Caco-2 (cell line): ENCODE measurements at regions not wholly inside any gene's neighbourhood (a gene's known extent, or its start where the extent isn't known, plus 50 kb on each side); places are given as distances from the start of the nearest gene placed in this dataset.

ENCODE experiments used
- BruUV-seq: library from RNA; stranded (reverse); fragments of 400-500 nt; replicated peaks from 2 replicates; lab custom pipeline; 2021; lab: Mats Ljungman, UMichigan
- CTCF ChIA-PET: fragments of 300-600 bp; sonication (Branson Sonifier 250); formaldehyde crosslinking; loops from one replicate; lab custom pipeline; 2022; ENCODE audit warnings: antibody characterized with exemption; lab: Charles Lee
- POLR2A ChIA-PET: fragments of 300-600 bp; sonication (Branson Sonifier 250); formaldehyde crosslinking; loops from one replicate; lab custom pipeline; 2022; ENCODE audit warnings: antibody characterized with exemption; lab: Charles Lee
- DNase-seq, 2 experiments: peaks; one replicate each; pipeline versions ENCODE4 v3.0.0 to v3.0.0-alpha.2; 2020 to 2022
- H3K27me3 ChIP-seq: replicated peaks from 2 replicates; pipeline ENCODE4 v1.6.0; 2011; ENCODE audit warnings: low read length; ENCODE audit not compliant: control insufficient read depth, insufficient read depth
- H3K36me3 ChIP-seq: 2 replicates; pipeline ENCODE4 v1.5.1; 2011; ENCODE audit warnings: low read length; ENCODE audit not compliant: control insufficient read depth, insufficient read depth
- H3K4me1 ChIP-seq: fragments of 250-450 bp; sonication (Bioruptor Pico); 2 replicates; pipeline ENCODE4 v1.5.1; 2020; ENCODE audit warnings: mild to moderate bottlenecking
- H3K4me3 ChIP-seq: 2 replicates; pipeline ENCODE4 v1.5.1; 2011; ENCODE audit warnings: low read depth, mild to moderate bottlenecking, control low read depth, low read length
- H3K9me3 ChIP-seq: fragments of 250-450 bp; sonication (Bioruptor Pico); 2 replicates; pipeline ENCODE4 v1.5.1; 2020; ENCODE audit warnings: mild to moderate bottlenecking, moderate library complexity
- H3K27ac Mint-ChIP-seq: one replicate; pipeline ENCODE4 v1.8.0; 2022; ENCODE audit warnings: mixed read lengths; ENCODE audit not compliant: unreplicated experiment
- H3K27me3 Mint-ChIP-seq: one replicate; pipeline ENCODE4 v1.8.0; 2022; ENCODE audit warnings: mixed read lengths; ENCODE audit not compliant: insufficient read depth, unreplicated experiment
- H3K36me3 Mint-ChIP-seq: one replicate; pipeline ENCODE4 v1.8.0; 2022; ENCODE audit warnings: mild to moderate bottlenecking, mixed read lengths; ENCODE audit not compliant: insufficient read depth, unreplicated experiment
- H3K4me1 Mint-ChIP-seq: one replicate; pipeline ENCODE4 v1.8.0; 2022; ENCODE audit warnings: low read depth, mixed read lengths; ENCODE audit not compliant: unreplicated experiment
- H3K4me3 Mint-ChIP-seq: one replicate; pipeline ENCODE4 v1.8.0; 2022; ENCODE audit warnings: mild to moderate bottlenecking, moderate library complexity, mixed read lengths; ENCODE audit not compliant: unreplicated experiment
- H3K9me3 Mint-ChIP-seq: one replicate; pipeline ENCODE4 v1.8.0; 2022; ENCODE audit warnings: mixed read lengths; ENCODE audit not compliant: unreplicated experiment
- intact Hi-C: fragments of 100-400 bp; cut with micrococcal nuclease; formaldehyde crosslinking; loops from one replicate; pipeline ENCODE4 v1.10.0; 2022; ENCODE audit not compliant: unreplicated experiment
- TF ChIP-seq, protein P1 (sequence below), 2 experiments: fragments of 200-600 bp in 1 of 2; IDR thresholded peaks; 1 replicate in 1 of 2; 2 replicates in 1 of 2; pipeline versions ENCODE4 v1.5.1 to v1.8.0; 2011 to 2022; ENCODE audit warnings: antibody characterized with exemption in 1 of 2, control low read depth in 1 of 2, inconsistent platforms in 1 of 2, low read depth in 1 of 2, low read length in 1 of 2, mild to moderate bottlenecking in 1 of 2, moderate library complexity in 1 of 2; ENCODE audit not compliant: insufficient read depth in 1 of 2, severe bottlenecking in 1 of 2, unreplicated experiment in 1 of 2

DNA sequence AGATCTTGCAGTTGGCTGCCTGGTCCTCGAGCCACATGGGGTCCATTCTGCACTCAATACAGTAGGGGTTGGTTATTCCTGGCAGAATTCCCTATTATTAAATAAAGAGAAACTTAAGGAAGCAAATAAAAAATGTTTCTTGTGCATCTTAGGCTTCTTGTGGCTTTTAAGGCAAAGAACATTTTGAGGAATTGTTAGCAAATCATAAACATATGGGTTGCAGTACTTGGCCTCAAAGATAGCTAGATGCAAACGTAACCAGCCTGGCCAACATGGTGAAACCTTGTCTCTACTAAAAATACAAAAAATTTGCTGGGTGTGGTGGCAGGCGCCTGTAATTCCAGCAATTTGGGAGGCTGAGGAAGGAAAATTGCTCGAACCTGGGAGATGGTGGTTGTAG lies 50.8 kb upstream of the KCNA5 start:
- Mint-ChIP-seq H3K9me3 (no peaks in the 10 kb centered on the region), H3K27me3 (peaks cover 25% of the 10 kb centered on the region), H3K36me3 (no peaks in the 10 kb centered on the region), H3K4me3 (no peak overlapping the region), H3K4me1 (no peaks in the 10 kb centered on the region), H3K27ac (no peak overlapping the region)
- no peak overlapping the region for H3K4me3 ChIP-seq
- H3K27me3 ChIP-seq: no peaks in the 10 kb centered on the region; the same call in 1 of the 2 replicates
- no peaks in the 10 kb centered on the region for H3K36me3 ChIP-seq
- BruUV-seq: no TSS peak
- no peaks in the 10 kb centered on the region for H3K4me1 ChIP-seq
- intact Hi-C loops: no loop called here
- ChIA-PET CTCF (interaction anchor here (0.7 to 1.7 kb wide), 2 partner anchors 135 to 137 kb away, joined by 3 to 5 read pairs; no protein-coding TSS in a partner anchor), POLR2A (no interaction called here)
- TF ChIP-seq, protein P1, sequence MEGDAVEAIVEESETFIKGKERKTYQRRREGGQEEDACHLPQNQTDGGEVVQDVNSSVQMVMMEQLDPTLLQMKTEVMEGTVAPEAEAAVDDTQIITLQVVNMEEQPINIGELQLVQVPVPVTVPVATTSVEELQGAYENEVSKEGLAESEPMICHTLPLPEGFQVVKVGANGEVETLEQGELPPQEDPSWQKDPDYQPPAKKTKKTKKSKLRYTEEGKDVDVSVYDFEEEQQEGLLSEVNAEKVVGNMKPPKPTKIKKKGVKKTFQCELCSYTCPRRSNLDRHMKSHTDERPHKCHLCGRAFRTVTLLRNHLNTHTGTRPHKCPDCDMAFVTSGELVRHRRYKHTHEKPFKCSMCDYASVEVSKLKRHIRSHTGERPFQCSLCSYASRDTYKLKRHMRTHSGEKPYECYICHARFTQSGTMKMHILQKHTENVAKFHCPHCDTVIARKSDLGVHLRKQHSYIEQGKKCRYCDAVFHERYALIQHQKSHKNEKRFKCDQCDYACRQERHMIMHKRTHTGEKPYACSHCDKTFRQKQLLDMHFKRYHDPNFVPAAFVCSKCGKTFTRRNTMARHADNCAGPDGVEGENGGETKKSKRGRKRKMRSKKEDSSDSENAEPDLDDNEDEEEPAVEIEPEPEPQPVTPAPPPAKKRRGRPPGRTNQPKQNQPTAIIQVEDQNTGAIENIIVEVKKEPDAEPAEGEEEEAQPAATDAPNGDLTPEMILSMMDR (IDR thresholded peaks at IDR 0.05; ENCODE audit: insufficient read depth in 1 of 2, low read depth in 1 of 2, low read length in 1 of 2, severe bottlenecking in 1 of 2, unreplicated experiment in 1 of 2): no peak
- H3K9me3 ChIP-seq: no peaks in the 10 kb centered on the region
- no peak for DNase-seq
